GM19099 (cell line): ENCODE measurements at regions not wholly inside any gene's neighbourhood (a gene's known extent, or its start where the extent isn't known, plus 50 kb on each side); places are given as distances from the start of the nearest gene placed in this dataset.

Experiments
- POLR2A ChIP-seq: IDR thresholded peaks from 3 replicates; pipeline ENCODE4 v1.6.1; 2011; ENCODE audit warnings: low read depth; ENCODE audit not compliant: insufficient read length; ENCODE audit errors: extremely low read depth

DNA sequence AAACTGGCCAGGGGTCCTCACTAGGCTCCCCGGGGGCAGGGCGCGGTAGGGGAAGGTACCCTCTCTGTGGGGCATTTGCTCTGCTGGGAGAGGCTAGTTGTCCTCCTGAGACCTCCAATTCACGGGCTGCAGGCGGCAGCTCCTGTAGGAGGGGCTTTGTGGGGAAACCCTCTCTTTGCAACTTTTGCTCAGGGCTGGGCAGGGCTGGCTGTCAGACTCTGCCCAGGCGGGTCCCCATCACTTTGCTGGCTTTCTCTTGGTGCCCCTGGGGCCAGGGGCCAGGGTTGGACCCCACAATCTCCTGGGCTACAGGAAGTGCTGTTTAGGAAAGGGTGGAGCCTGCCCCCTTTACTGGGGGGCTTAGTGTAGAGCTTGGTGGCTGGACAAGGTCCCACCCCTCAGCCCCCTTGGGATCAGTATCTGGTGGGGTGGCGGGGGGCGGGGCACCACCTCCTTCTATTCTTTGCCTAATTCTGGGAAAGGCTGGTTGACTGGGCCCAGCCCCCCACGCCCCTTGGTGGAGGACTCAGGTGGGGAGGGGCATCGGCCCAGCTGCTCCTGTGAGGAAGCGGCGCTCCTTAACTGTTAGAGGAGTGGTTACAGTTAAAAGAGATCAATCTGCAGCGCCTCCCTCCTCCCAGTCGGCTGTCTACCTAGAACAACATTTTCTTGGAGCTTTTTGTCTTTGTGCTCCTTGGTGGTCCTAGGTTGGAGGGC, 918.7 kb downstream of the AACS start:
- no peak for TF ChIP-seq POLR2A

DNA sequence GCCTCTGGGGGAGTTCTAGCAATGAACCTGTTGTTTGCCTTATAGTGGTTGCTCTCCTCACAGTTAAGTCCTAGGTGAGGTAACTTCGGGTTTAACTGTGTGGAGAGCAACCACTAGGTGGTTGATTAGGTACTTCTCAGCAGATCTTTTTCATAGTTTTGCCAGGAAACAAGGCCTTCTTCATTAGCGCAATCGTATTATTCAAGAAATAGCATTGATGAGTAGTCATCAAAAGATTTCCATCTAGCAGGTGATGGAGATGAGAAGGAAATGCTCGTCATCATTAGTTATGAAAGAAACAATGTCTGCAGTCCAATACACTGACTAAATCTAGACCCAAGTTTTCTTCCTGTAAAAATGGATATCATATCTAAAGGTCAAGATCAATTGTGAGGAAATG, 923.3 kb downstream of the AACS start:
- no peak for TF ChIP-seq POLR2A

DNA sequence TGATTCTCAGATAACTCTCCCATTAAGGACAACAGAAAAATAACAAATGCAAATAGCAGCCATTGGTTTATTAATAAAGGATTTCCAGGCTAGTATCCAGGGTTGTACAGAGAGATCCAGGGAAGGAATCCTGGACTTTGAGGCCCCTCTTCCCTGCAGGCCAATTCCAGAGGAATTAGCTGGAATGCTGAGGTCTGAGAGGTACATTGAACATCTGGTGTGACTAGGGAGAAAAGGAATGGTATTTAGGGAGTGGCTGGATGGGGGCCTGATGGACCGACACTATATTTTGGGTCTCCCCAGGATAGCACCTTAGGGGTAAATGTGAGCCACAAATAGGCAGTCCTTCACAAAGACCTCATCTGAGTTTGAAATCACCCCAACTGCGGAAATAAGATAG, 924.5 kb downstream of the AACS start:
- TF ChIP-seq POLR2A: no peak

DNA sequence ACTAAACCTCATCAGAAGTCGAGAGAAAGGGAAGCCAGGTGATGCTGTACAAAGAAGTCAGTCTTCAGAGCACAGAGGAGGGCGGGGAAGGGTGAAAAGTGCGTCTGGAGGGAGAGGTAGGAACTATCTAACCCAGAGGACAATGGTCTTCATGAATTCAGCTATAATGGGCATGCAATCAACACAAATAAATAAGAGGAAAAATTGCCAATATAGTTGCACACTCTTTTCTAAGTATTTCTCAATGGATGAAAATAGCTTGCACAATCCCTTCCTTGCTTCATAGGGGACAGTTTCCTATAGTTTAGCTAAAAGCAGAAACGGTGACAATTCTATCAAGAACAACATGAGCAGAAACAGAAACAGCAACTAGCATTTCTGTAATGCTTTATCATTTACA, 931.2 kb downstream of the AACS start:
- no peak for TF ChIP-seq POLR2A

DNA sequence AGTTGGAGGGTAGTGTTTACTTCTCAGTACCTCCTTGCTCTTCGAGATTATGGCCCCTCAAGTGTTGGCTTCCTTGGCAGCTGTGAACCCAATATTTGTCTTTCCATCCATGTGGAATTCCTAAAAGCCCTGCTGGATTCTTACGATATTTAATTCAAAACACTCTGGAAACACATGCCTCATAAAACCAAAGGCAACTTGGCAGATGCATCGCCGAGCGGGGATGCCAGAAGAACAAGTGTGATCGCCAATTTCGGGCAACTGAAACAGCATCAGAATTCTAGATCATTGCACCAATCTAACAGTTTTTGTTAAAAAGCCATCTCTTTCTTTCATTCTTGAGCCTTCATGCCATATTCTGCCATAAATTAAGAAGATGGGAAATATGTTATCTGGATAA, 934.4 kb downstream of the AACS start:
- no peak for TF ChIP-seq POLR2A

DNA sequence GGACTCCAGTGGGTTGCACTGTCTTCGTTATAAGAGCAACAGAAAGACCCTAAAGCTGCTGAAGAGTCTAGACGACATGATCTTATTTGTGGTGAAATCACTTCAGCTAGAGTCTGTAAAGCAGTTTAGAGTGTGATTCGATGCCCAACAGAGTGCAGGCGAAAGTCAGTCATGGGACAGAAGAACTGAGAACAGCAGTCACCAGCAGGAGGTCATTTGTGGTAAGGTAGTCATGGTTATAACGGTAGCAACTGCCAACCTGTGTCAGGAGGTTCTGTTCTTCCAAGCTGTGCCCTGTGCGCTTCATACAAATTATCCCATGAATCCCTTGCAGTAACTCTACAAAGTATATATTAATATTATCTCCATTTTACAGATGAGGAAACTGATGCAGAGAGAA, 954.1 kb downstream of the AACS start:
- TF ChIP-seq POLR2A: no peak

DNA sequence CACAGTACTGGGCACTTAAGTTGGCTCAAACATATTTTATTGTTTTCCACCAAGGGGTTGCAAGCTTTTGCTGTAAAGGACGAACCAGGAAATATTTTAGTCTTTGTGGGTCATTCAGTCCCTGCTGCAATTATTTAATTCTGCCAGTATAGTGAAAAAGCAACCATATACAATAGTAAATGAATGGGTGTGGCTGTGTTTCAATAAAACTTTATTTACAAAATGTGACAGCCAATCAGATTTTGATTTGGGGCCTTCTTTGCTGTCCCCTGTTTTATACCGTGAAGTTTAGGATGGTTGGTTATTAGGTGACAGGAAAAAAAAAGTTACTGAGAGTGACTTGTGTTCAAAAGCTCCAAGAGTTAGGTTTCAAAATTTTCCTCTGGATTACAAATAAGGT, 956.4 kb downstream of the AACS start:
- no peak for TF ChIP-seq POLR2A

DNA sequence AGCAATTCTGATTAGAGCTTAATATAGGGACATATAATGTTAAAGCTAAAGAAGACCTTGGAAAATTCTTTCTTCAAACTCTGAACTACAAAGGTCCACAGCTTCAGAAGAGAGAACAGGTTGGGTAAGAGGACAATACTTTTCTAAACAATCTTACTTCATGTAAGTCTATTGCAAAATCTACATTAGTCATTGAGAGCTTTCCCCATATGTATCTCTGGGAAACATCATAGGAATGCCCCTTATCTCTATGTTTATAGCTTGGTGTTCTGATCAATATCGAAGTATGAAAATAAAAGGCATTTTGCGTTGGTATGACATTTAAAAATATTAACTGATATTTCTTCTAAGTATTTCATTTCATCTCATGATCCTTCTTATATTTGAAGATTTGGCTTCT, 962.6 kb downstream of the AACS start:
- TF ChIP-seq POLR2A: no peak

DNA sequence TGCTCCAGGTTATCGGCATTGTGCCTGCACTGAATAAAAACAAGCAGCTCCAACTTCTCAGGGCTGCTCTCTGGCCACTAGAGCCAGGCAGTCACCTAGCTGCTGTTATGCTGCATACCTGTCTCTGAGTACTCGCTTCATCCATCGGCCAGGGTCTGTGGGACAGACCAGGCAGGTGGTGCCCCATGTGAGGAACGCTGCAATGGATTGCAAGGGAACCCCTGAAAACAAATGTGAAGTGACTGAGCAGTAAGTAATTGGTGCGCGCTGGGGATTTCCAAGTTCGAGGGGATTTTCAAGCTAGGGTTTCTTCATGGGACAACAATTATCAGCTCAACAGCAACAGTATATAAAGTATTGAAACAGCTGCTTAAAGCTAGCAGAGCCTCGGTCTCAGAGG, 965.3 kb downstream of the AACS start:
- no peak for TF ChIP-seq POLR2A

DNA sequence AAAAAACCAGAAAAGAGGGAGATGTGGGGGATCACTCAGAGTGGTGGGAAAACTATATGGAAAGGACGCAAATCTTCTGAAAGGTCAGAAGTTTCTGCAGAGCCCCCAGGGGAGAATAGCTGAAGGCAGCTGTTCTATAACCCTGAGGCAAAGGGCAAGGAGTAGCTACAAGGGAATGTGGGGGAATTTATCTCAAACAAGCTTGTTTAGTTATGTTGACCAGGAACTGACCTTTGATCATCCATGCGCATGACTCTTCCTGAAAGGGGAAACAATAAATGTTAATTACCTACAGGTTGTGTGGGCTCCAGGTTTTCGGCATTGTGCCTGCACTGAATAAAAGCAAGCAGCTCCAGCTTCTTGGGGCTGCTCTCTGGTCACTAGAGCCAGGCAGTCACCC, 968.5 kb downstream of the AACS start:
- TF ChIP-seq POLR2A: no peak

DNA sequence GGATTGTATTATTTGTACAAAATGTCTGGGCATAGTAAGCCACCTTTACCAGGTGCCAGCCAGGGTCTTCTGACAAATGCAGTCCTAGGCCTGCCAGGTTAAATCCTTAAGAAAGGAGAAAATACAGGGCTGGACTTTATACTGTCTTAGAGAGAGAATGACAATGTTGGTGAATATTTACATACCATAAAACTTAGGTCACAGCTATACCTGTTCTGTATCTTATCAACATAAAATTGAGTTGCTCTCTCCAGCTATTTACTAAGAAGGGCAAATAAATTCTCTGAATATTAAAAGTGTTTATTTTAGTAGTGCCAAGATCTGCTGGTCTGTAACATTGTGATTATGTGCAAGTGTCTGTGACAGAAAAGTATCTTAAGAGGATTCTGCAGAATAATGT, 971.1 kb downstream of the AACS start:
- TF ChIP-seq POLR2A: no peak

DNA sequence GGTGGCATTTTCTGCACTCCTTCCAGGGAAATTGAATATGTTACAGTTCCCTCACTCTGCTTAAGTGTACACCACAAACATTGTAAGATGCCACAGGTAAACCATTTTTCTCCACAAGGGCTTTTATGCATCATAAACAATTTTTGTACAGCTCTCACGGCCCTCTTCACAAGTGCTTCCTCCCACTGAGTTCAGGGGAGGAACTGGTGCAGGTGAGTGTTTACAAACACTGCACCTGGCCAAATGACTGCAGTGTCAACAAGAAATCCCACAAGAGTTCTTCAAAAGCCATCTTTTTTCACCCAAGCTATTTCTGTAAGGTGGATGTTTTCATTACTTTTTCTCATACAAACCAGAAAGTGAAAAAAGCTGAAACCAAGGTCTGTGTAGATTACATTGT, 973.2 kb downstream of the AACS start:
- no peak for TF ChIP-seq POLR2A

DNA sequence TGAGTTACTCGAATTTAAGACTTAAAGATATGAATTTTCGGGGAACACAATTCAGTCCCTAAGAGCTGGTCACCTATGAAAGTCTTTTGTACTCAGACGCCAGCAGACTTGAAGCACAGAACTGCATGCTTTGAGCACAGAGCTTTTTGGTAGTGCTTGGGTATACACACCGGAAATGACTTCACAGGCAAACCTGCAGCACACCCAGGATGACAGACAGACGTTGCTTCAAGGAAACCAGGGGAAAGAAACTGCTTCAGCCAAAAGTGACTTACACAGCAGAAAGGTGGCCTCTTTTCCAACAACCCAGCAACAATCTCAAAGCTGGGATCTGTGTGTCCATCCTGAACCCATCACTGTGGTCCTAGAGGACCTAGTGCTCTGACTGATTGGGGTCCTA, 975.1 kb downstream of the AACS start:
- TF ChIP-seq POLR2A: no peak

DNA sequence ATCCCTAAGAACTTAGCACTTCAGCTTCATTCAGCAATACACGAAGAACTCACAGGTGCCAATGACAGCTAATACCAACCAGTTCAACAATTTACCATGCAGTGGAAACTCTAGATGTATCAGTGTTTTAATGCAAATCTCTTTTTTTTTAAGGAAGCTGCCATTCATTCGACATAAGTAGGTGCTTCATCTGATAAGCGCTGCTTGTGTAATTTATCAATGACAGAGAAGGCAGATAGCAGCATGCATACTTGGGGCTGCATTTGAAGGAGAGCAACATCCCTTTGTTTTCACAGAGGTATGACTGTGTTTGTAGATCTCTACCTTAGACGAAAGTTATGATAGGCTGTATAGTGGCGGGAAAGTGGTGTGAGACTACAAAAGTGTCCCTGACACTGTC, 977.1 kb downstream of the AACS start:
- TF ChIP-seq POLR2A: no peak

DNA sequence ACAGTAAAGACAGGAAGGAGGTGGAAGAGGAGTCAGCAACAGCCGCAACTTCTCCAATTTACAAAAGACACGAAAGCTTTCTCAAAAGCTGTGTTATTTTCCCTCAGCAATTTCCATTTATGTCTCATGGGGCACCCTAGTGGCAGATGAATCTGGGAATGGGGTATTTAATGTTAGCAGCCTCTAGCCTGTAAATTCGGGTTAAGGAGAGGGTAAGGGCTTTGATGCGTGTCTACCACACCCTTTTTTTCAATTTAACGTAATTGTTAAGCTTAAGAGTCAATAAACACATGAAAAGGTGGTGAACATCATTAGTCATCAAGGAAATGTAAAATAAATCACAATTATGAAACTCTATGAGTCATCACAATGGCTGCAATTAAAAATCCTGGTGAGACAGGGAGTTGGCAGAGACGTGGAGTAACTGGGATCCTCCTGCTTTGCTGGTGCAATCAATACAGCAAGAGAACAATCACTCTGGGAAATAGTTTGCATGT, 986.4 kb downstream of the AACS start:
- no peak for TF ChIP-seq POLR2A

DNA sequence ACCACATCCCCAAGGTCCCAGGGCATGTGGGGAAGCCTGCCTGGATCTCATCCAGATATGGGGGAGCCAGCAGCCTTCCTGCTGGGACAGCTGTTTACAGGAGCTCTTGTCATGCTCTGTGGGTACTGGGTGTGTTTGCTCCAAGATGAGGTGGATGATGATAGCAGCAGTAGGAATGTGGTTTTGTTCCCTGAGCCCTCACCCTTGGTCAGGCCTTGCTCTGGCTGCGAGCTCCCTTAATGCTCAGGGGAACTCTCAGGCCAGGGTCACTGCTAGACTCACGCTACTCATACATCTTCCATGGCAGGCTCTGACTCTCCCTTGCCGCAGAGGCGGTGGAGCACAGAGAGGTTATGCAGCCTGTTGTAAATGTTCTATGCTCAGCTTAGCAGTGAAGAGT, 990.3 kb downstream of the AACS start:
- no peak for TF ChIP-seq POLR2A

DNA sequence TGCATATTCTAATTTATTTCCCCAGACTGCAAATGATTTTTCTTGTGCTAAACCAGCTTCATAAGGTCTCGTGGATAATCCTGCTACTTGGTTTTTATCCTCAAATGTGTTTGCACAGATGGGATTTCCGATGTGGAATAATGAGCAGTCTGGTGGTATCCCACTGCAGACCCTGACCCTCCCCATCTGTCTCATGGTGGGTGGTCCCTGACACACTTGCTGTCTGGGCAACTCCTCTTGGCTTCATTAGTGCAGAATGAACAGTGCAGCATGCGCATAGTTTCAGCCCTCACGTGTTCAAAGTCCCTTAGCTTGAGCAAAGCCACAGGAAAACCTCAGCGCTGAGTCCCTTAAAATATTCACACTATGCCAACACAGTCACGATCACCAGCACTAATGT, 996.5 kb downstream of the AACS start:
- no peak for TF ChIP-seq POLR2A
